Mononuclear cell (primary cell): ENCODE measurements at regions not wholly inside any gene's neighbourhood (a gene's known extent, or its start where the extent isn't known, plus 50 kb on each side); places are given as distances from the start of the nearest gene placed in this dataset.
"Not testable (repeated sequence)": the region's sequence is repeated elsewhere in the genome, so short reads cannot be mapped to it uniquely, and the experiment has no call there.

Experiments used
- H3K27me3 ChIP-seq: 2 replicates; pipeline ENCODE4 v1.6.0; 2011; ENCODE audit warnings: low read length, control low read depth; ENCODE audit not compliant: insufficient read depth
- H3K4me1 ChIP-seq: 2 replicates; pipeline ENCODE4 v1.5.1; 2011; ENCODE audit warnings: mild to moderate bottlenecking, low read length, control low read depth; ENCODE audit not compliant: insufficient read depth
- H3K4me3 ChIP-seq: 2 replicates; pipeline ENCODE4 v1.5.1; 2011; ENCODE audit warnings: mild to moderate bottlenecking, low read length, moderate library complexity
- H3K9me3 ChIP-seq: 2 replicates; pipeline ENCODE4 v1.5.1; 2011; ENCODE audit warnings: low read depth, mild to moderate bottlenecking, control low read depth, low read length

GRCh38 chr15:96197721-96198120, 132.8 kb upstream of the NR2F2 start:
- H3K9me3 ChIP-seq, result no peaks in the 10 kb centered on the region
- H3K4me3 ChIP-seq, result no peak overlapping the region
- H3K27me3 ChIP-seq, result no peaks in the 10 kb centered on the region
- no peaks in the 10 kb centered on the region for H3K4me1 ChIP-seq

DNA sequence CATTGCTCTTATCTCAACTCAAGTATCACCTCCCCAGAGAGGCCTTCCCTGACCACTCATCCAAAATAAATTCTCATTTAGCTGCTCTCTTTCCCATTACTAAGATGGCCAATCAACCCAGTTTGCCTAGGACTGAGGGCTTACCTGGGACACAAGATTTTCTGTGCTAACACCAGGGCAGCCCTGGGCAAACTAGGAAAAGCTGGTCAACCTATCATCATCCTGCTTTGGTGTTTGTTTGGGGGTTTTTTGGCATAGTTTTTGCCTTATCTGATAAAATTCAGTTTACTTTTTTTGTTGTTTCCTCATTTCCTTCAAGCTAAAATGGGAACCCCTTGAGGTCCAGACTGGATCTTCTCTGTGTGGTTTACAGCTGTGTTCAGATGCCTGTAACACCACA, 131.4 kb upstream of the NR2F2 start:
- H3K9me3 ChIP-seq, result no peaks in the 10 kb centered on the region
- H3K27me3 ChIP-seq, result no peaks in the 10 kb centered on the region
- H3K4me1 ChIP-seq, result no peaks in the 10 kb centered on the region
- H3K4me3 ChIP-seq, result no peak overlapping the region

- no peaks in the 10 kb centered on the region for H3K4me1 ChIP-seq
- H3K9me3 ChIP-seq, result no peaks in the 10 kb centered on the region
- H3K27me3 ChIP-seq, result no peaks in the 10 kb centered on the region
- no peak overlapping the region for H3K4me3 ChIP-seq
Measured at GRCh38 chr15:96200357-96200967, 130.0 kb upstream of the NR2F2 start.

- Histone ChIP-seq H3K4me1 (no peaks in the 10 kb centered on the region), H3K27me3 (no peaks in the 10 kb centered on the region), H3K9me3 (no peaks in the 10 kb centered on the region), H3K4me3 (no peak overlapping the region)
Measured at GRCh38 chr15:96201696-96202095, 128.8 kb upstream of the NR2F2 start.

DNA sequence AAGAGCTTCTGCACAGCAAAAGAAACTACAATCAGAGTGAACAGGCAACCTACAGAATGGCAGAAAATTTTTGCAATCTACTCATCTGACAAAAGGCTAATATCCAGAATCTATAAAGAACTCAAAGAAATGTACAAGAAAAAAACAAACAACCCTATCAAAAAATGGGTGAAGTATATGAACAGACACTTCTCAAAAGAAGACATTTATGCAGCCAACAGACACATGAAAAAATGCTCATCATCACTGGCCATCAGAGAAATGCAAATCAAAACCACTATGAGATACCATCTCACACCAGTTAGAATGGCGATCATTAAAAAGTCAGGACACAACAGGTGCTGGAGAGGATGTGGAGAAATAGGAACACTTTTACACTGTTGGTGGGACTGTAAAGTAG, 124.9 kb upstream of the NR2F2 start:
- H3K9me3 ChIP-seq, H3K27me3 ChIP-seq, H3K4me3 ChIP-seq, H3K4me1 ChIP-seq: not testable (repeated sequence)

- H3K4me3 ChIP-seq, result no peak overlapping the region
- H3K27me3 ChIP-seq, result no peaks in the 10 kb centered on the region
- no peaks in the 10 kb centered on the region for H3K9me3 ChIP-seq
- no peaks in the 10 kb centered on the region for H3K4me1 ChIP-seq
Measured at GRCh38 chr15:96207377-96208006, 123.0 kb upstream of the NR2F2 start.

DNA sequence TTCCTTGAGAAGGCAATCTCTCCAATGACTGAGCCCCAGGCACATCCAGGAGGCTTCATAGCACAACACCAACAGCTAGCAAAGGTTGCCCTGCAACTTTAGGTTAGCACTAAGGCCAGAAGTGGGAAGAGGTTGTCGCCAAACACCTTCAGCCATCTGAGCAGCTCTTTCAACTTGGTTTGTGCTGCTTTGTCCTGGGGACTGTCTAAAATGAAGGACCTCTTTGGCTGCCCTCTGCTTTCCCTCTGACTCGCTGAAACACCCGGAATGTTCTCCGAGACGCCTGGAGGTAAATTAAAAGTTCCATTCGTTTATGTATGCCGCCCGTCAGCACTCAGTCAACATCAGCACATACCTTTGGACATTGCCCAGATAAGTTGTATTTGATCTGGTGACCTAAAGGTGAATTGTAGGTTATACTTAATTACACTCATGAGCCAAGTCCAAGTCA, 121.2 kb upstream of the NR2F2 start:
- Histone ChIP-seq H3K9me3 (no peaks in the 10 kb centered on the region), H3K4me1 (no peaks in the 10 kb centered on the region), H3K27me3 (no peaks in the 10 kb centered on the region), H3K4me3 (no peak overlapping the region)

GRCh38 chr15:96213045-96213444, 117.5 kb upstream of the NR2F2 start:
- H3K9me3 ChIP-seq, result no peaks in the 10 kb centered on the region

DNA sequence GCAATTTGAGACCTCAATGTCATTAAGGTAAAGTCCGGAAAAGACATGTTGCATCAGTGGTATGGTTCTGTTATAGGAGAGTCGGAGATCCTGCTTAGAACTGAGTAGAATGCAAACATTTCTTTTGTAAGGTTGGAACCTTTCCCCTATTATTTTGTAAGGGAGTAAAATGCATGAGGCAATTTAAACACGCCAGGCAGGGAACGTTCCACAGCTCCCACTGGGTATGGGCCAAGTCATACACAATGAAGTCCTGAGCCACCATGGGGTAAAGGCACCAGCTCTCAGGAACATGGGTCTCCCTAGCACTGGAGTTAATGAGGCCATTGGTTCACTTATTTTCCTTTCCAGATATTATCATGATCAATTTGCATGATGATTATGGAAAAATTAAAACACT, 116.6 kb upstream of the NR2F2 start:
- Histone ChIP-seq H3K4me1 (no peaks in the 10 kb centered on the region), H3K4me3 (no peak overlapping the region), H3K9me3 (no peaks in the 10 kb centered on the region), H3K27me3 (no peaks in the 10 kb centered on the region)

More at GRCh38 chr15:96213045-96213444, 117.5 kb upstream of the NR2F2 start:
- H3K4me3 ChIP-seq, result no peak overlapping the region
- H3K27me3 ChIP-seq, result no peaks in the 10 kb centered on the region
- H3K4me1 ChIP-seq, result no peaks in the 10 kb centered on the region

- not testable (repeated sequence) for H3K4me3 ChIP-seq, H3K9me3 ChIP-seq, H3K27me3 ChIP-seq, H3K4me1 ChIP-seq
Measured at GRCh38 chr15:96216481-96216880, 114.0 kb upstream of the NR2F2 start.

GRCh38 chr15:96217983-96218382, 112.5 kb upstream of the NR2F2 start:
- Histone ChIP-seq H3K27me3 (no peaks in the 10 kb centered on the region), H3K9me3 (no peaks in the 10 kb centered on the region), H3K4me3 (no peak overlapping the region), H3K4me1 (no peaks in the 10 kb centered on the region)

DNA sequence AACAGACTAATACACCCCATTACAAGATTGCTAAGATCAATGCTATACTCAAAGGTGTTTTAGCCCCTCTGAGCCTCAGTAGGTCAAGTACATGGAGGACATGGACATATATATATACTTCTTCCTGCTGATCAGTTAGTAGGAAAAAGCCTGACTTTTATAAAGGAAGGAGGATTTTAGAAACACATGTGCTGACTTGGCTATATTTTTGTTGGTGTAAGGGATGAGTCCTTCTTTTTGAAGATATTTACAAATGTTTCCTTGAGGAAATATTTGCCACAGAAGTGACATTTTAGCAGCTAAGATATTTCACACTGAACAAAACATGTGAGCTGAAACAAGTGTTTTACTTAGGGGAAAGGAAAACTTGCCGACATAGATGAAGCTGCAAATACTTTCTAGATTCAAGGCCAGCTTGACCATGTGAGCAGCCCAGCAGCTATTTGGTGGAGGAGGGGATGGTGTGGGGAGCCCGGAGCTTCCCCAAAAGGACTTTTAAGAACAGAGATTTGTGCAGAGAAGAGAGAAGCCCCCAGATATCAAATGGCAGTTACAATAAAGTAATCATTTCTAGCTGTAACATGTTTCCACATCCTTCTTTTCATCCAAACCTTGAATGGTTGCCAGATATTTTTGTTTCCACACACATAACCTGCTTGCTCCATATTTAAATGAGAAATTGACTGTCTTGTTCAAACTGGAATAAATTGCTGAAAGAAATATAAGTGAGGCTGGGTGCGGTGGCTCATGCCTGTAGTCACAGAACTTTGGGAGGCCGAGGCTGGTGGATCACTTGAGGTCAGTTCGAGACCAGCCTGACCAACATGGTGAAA, 111.7 kb upstream of the NR2F2 start:
- no peak overlapping the region for H3K4me3 ChIP-seq
- no peaks in the 10 kb centered on the region for H3K27me3 ChIP-seq
- no peaks in the 10 kb centered on the region for H3K4me1 ChIP-seq
- no peaks in the 10 kb centered on the region for H3K9me3 ChIP-seq

- Histone ChIP-seq H3K9me3 (no peaks in the 10 kb centered on the region), H3K4me1 (no peaks in the 10 kb centered on the region), H3K27me3 (no peaks in the 10 kb centered on the region)
Measured at GRCh38 chr15:96219681-96220080, 110.8 kb upstream of the NR2F2 start.

GRCh38 chr15:96220657-96221056, 109.8 kb upstream of the NR2F2 start:
- Histone ChIP-seq H3K27me3 (no peaks in the 10 kb centered on the region), H3K9me3 (no peaks in the 10 kb centered on the region), H3K4me1 (no peaks in the 10 kb centered on the region), H3K4me3 (no peak overlapping the region)

More at GRCh38 chr15:96219681-96220080, 110.8 kb upstream of the NR2F2 start:
- H3K4me3 ChIP-seq, result no peak overlapping the region

DNA sequence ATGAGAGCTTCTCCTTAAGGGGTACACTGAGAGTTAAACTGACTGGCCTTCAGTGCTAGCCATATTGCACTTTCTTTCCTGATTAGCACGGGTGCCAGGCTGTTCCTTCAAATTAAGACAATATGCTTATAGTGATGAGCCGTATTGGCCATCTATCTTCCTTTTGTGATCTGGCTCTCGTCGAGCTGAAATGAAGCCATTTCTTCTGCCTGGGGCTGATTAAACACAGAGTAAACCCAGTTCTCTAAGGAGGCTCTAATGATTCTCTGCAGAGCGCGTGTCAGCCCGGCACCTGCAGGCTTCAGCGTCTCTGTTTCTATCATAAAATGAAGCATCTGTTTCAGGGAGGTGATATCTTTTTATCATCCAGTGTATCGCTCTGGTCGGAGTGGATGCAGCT, 107.5 kb upstream of the NR2F2 start:
- no peaks in the 10 kb centered on the region for H3K4me1 ChIP-seq
- peaks cover 4% of the 10 kb centered on the region for H3K9me3 ChIP-seq
- no peaks in the 10 kb centered on the region for H3K27me3 ChIP-seq
- no peak overlapping the region for H3K4me3 ChIP-seq
